ENCODE measurements at regions not wholly inside any gene's neighbourhood (a gene's known extent, or its start where the extent isn't known, plus 50 kb on each side); places are given as distances from the start of the nearest gene placed in this dataset.

DNA sequence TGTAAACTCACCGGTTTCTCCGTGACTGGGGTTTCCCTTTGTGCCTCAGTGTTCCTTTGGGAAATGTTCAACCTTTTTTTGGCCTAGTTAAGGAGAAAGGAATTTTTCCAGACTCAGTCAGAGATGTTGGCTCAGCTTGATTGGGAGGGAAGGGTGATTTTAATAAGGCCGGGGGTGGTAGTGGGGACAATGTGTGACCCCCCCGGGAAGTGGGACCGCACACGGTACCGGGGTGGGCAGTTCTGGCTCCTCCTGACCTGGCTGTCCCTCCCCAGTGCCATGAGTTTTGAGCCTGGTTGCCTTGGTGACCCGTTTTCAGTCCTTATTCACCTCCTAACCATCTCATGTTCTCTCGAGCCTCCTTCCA is 132.7 kb downstream of the SNX5 start:
- TF ChIP-seq, protein P1, sequence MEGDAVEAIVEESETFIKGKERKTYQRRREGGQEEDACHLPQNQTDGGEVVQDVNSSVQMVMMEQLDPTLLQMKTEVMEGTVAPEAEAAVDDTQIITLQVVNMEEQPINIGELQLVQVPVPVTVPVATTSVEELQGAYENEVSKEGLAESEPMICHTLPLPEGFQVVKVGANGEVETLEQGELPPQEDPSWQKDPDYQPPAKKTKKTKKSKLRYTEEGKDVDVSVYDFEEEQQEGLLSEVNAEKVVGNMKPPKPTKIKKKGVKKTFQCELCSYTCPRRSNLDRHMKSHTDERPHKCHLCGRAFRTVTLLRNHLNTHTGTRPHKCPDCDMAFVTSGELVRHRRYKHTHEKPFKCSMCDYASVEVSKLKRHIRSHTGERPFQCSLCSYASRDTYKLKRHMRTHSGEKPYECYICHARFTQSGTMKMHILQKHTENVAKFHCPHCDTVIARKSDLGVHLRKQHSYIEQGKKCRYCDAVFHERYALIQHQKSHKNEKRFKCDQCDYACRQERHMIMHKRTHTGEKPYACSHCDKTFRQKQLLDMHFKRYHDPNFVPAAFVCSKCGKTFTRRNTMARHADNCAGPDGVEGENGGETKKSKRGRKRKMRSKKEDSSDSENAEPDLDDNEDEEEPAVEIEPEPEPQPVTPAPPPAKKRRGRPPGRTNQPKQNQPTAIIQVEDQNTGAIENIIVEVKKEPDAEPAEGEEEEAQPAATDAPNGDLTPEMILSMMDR (IDR thresholded peaks at IDR 0.05) = no peak
- no peak for TF ChIP-seq POLR2A (IDR thresholded peaks at IDR 0.05)
